ENCODE measurements at regions not wholly inside any gene's neighbourhood (a gene's known extent, or its start where the extent isn't known, plus 50 kb on each side); places are given as distances from the start of the nearest gene placed in this dataset.

DNA sequence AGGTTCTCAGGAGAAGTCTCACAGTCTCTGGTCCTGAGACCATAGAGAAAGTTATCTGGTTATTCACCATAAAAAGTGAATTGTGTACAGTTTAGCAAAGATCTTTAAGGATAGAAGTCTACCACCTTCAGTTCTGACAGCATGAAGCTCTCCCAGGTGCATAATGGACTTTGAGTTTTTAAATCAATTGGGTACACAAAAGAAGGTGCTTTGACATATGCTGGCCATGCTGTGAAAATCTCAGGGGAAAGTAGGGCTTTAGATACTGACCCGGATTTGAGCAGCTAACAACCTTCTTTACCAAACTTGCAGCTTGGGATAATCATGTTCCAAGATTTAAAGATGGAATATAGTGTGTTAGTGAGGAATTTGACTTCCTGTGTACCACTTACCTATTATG is 264.2 kb downstream of the ZSWIM6 start:
- H2AFZ ChIP-seq (ENCODE audit: low read length, unreplicated experiment): no peak overlapping the region
- H3K79me2 ChIP-seq (ENCODE audit: control insufficient read depth, insufficient read depth, low read length, unreplicated experiment): no peaks in the 10 kb centered on the region
- peaks cover 73% of the 10 kb centered on the region for H3K27me3 ChIP-seq (ENCODE audit: insufficient read depth, low read length)
- no peaks in the 10 kb centered on the region for H3K36me3 ChIP-seq (ENCODE audit: insufficient read depth, low read length)
- H3K27ac ChIP-seq (ENCODE audit: low read depth, low read length): no peak overlapping the region
- H3K4me1 ChIP-seq (ENCODE audit: control insufficient read depth, insufficient read depth, low read length, unreplicated experiment): peaks cover 7% of the 10 kb centered on the region
- H3K4me3 ChIP-seq (ENCODE audit: low read depth, low read length): no peak overlapping the region

- Histone ChIP-seq H3K4me3 (ENCODE audit: low read depth, low read length) (no peak overlapping the region), H2AFZ (ENCODE audit: low read length, unreplicated experiment) (no peak overlapping the region), H3K4me1 (ENCODE audit: control insufficient read depth, insufficient read depth, low read length, unreplicated experiment) (peaks cover 7% of the 10 kb centered on the region), H3K27ac (ENCODE audit: low read depth, low read length) (no peak overlapping the region), H3K27me3 (ENCODE audit: insufficient read depth, low read length) (peaks cover 71% of the 10 kb centered on the region), H3K79me2 (ENCODE audit: control insufficient read depth, insufficient read depth, low read length, unreplicated experiment) (no peaks in the 10 kb centered on the region), H3K36me3 (ENCODE audit: insufficient read depth, low read length) (no peaks in the 10 kb centered on the region)
Measured at GRCh38 chr5:61597684-61598083, 265.6 kb downstream of the ZSWIM6 start.

DNA sequence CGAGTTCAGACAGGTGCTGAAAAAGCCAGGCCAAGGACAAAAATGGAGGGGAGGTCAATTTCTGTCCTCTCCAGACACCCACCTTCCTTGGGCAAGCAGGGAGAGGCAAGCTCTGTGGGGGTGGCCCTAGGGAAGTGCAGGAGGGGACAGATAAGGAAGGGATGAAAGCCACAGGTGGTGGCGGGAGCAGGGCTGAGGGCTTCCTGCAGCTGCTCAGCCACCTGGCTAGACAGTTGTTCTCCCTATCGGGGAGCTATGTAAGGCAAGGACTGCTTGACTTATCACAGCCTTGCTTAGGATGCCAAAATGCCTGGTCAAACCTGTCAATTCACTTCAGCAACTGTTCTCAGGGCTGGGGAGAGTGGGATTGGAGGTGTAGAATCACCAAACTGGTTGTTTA is 266.1 kb downstream of the ZSWIM6 start:
- Histone ChIP-seq H3K27ac (ENCODE audit: low read depth, low read length) (no peak overlapping the region), H3K4me3 (ENCODE audit: low read depth, low read length) (no peak overlapping the region), H3K79me2 (ENCODE audit: control insufficient read depth, insufficient read depth, low read length, unreplicated experiment) (no peaks in the 10 kb centered on the region), H2AFZ (ENCODE audit: low read length, unreplicated experiment) (no peak overlapping the region), H3K4me1 (ENCODE audit: control insufficient read depth, insufficient read depth, low read length, unreplicated experiment) (peaks cover 7% of the 10 kb centered on the region), H3K27me3 (ENCODE audit: insufficient read depth, low read length) (peaks cover 71% of the 10 kb centered on the region), H3K36me3 (ENCODE audit: insufficient read depth, low read length) (no peaks in the 10 kb centered on the region)

DNA sequence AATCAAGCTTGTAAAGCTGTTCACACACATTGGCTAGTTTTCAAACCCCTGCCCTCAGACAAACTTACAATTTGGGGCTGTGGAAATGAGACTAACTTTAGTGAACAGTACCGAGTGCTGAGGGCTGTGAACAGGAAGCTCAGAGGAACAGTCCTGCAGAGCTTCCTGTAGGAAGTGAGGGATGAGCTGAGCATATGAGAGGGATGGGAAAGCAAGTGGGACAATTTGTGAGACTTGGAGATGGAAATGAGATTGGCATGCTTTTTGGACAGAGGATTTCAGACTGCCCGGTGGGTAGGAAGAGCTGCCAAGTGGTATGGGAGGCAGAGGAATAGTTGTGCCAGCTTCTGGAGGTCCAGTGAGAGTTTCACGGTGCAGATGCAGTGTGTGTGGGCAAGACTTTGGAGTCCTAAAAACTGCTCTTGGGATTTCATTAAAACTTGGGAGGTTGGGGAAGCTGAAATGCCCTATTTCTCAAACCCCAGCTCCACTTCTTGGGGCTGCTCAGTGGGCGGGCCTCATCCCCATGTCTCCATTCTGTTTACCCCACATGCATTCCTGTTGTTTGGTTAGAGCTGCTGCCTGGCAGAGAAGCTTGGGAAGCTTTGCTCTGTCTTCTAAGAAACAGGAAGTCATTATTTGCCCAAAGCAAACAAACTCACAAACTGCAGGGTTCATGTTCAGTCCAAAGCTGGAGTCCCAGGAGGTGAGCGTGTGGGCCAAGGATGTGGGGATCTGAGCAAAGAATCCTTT is 267.5 kb downstream of the ZSWIM6 start:
- Histone ChIP-seq H3K36me3 (ENCODE audit: insufficient read depth, low read length) (no peaks in the 10 kb centered on the region), H3K4me1 (ENCODE audit: control insufficient read depth, insufficient read depth, low read length, unreplicated experiment) (peaks cover 7% of the 10 kb centered on the region), H3K27me3 (ENCODE audit: insufficient read depth, low read length) (peaks cover 71% of the 10 kb centered on the region), H2AFZ (ENCODE audit: low read length, unreplicated experiment) (no peak overlapping the region), H3K27ac (ENCODE audit: low read depth, low read length) (no peak overlapping the region), H3K4me3 (ENCODE audit: low read depth, low read length) (no peak overlapping the region), H3K79me2 (ENCODE audit: control insufficient read depth, insufficient read depth, low read length, unreplicated experiment) (no peaks in the 10 kb centered on the region)

GRCh38 chr5:61600123-61600444 is 268.0 kb downstream of the ZSWIM6 start:
- H3K27me3 ChIP-seq (ENCODE audit: insufficient read depth, low read length): peaks cover 67% of the 10 kb centered on the region
- H3K27ac ChIP-seq (ENCODE audit: low read depth, low read length): no peak overlapping the region
- no peak overlapping the region for H3K4me3 ChIP-seq (ENCODE audit: low read depth, low read length)
- no peaks in the 10 kb centered on the region for H3K36me3 ChIP-seq (ENCODE audit: insufficient read depth, low read length)
- H2AFZ ChIP-seq (ENCODE audit: low read length, unreplicated experiment): no peak overlapping the region
- H3K79me2 ChIP-seq (ENCODE audit: control insufficient read depth, insufficient read depth, low read length, unreplicated experiment): no peaks in the 10 kb centered on the region
- peaks cover 7% of the 10 kb centered on the region for H3K4me1 ChIP-seq (ENCODE audit: control insufficient read depth, insufficient read depth, low read length, unreplicated experiment)

GRCh38 chr5:61600945-61601511 is 269.0 kb downstream of the ZSWIM6 start:
- Histone ChIP-seq H3K27ac (ENCODE audit: low read depth, low read length) (no peak overlapping the region), H3K27me3 (ENCODE audit: insufficient read depth, low read length) (peaks cover 58% of the 10 kb centered on the region), H2AFZ (ENCODE audit: low read length, unreplicated experiment) (no peak overlapping the region), H3K4me1 (ENCODE audit: control insufficient read depth, insufficient read depth, low read length, unreplicated experiment) (peaks cover 7% of the 10 kb centered on the region), H3K4me3 (ENCODE audit: low read depth, low read length) (no peak overlapping the region), H3K79me2 (ENCODE audit: control insufficient read depth, insufficient read depth, low read length, unreplicated experiment) (no peaks in the 10 kb centered on the region), H3K36me3 (ENCODE audit: insufficient read depth, low read length) (no peaks in the 10 kb centered on the region)

- no peak overlapping the region for H3K4me3 ChIP-seq (ENCODE audit: low read depth, low read length)
- no peaks in the 10 kb centered on the region for H3K79me2 ChIP-seq (ENCODE audit: control insufficient read depth, insufficient read depth, low read length, unreplicated experiment)
- H3K27me3 ChIP-seq (ENCODE audit: insufficient read depth, low read length): peaks cover 45% of the 10 kb centered on the region
- H3K36me3 ChIP-seq (ENCODE audit: insufficient read depth, low read length): no peaks in the 10 kb centered on the region
- no peak overlapping the region for H3K27ac ChIP-seq (ENCODE audit: low read depth, low read length)
- H2AFZ ChIP-seq (ENCODE audit: low read length, unreplicated experiment): no peak overlapping the region
- H3K4me1 ChIP-seq (ENCODE audit: control insufficient read depth, insufficient read depth, low read length, unreplicated experiment): peaks cover 7% of the 10 kb centered on the region
Measured at GRCh38 chr5:61603211-61603908, 271.3 kb downstream of the ZSWIM6 start.

DNA sequence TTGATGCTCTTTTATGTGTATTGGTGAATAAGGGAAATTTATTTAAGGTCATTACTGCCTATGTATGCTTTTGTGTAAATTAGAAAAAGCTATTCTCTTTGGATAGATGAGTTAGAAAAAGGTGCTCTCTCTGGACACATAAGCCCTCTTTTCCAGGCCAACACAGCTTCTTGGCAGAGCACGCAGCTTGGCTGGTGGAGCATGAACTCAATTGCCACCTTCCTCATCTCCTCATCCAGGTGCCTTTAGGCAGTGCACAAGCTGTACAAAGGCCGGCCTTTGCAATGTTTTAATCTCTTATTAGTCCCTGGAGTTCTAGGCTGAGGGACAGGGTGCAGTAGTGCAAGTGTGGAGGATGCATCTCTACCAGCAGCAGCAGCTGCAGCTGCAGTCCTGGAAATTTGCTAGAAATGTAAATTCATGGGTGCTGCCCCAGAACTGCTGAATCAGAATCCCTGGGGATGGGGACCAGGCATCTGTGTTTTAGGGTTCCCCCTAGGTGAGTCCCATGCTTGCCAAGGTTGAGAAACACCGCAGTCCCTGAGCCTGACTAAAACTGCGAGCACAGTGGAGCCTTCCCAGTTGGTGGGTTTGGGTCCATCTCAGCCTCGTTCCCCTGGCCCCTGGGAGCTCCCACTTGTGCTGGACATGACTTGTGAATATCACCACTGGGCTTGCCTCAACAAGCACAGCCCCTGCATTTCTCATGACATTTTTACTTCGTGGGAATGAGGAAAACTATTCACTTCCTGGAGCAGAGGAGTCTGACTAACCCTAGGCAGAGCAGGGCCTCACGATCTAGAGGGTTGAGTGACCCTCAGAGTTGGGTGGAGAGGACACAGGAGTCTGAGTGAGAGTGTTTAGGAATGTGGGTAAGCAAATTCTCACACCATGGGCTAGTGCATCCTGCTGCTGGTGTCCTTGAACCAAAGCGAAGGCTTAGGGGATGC is 272.3 kb downstream of the ZSWIM6 start:
- no peak overlapping the region for H3K27ac ChIP-seq (ENCODE audit: low read depth, low read length)
- peaks cover 52% of the 10 kb centered on the region for H3K27me3 ChIP-seq (ENCODE audit: insufficient read depth, low read length)
- no peak overlapping the region for H3K4me3 ChIP-seq (ENCODE audit: low read depth, low read length)
- no peaks in the 10 kb centered on the region for H3K79me2 ChIP-seq (ENCODE audit: control insufficient read depth, insufficient read depth, low read length, unreplicated experiment)
- peaks cover 7% of the 10 kb centered on the region for H3K4me1 ChIP-seq (ENCODE audit: control insufficient read depth, insufficient read depth, low read length, unreplicated experiment)
- no peaks in the 10 kb centered on the region for H3K36me3 ChIP-seq (ENCODE audit: insufficient read depth, low read length)
- H2AFZ ChIP-seq (ENCODE audit: low read length, unreplicated experiment): no peak overlapping the region

- H2AFZ ChIP-seq (ENCODE audit: low read length, unreplicated experiment): no peak overlapping the region
- no peak overlapping the region for H3K4me3 ChIP-seq (ENCODE audit: low read depth, low read length)
- no peaks in the 10 kb centered on the region for H3K36me3 ChIP-seq (ENCODE audit: insufficient read depth, low read length)
- no peak overlapping the region for H3K27ac ChIP-seq (ENCODE audit: low read depth, low read length)
- H3K27me3 ChIP-seq (ENCODE audit: insufficient read depth, low read length): peaks cover 69% of the 10 kb centered on the region
- H3K4me1 ChIP-seq (ENCODE audit: control insufficient read depth, insufficient read depth, low read length, unreplicated experiment): no peaks in the 10 kb centered on the region
- no peaks in the 10 kb centered on the region for H3K79me2 ChIP-seq (ENCODE audit: control insufficient read depth, insufficient read depth, low read length, unreplicated experiment)
Measured at GRCh38 chr5:61609840-61610677, 278.0 kb downstream of the ZSWIM6 start.

GRCh38 chr5:61610678-61611024 is 278.6 kb downstream of the ZSWIM6 start:
- no peaks in the 10 kb centered on the region for H3K4me1 ChIP-seq (ENCODE audit: control insufficient read depth, insufficient read depth, low read length, unreplicated experiment)
- H3K27ac ChIP-seq (ENCODE audit: low read depth, low read length): no peak overlapping the region
- H3K27me3 ChIP-seq (ENCODE audit: insufficient read depth, low read length): peaks cover 75% of the 10 kb centered on the region
- no peak overlapping the region for H3K4me3 ChIP-seq (ENCODE audit: low read depth, low read length)
- no peaks in the 10 kb centered on the region for H3K36me3 ChIP-seq (ENCODE audit: insufficient read depth, low read length)
- H2AFZ ChIP-seq (ENCODE audit: low read length, unreplicated experiment): no peak overlapping the region
- no peaks in the 10 kb centered on the region for H3K79me2 ChIP-seq (ENCODE audit: control insufficient read depth, insufficient read depth, low read length, unreplicated experiment)

Data from ACC112 (cell line).